ENCODE measurements at regions not wholly inside any gene's neighbourhood (a gene's known extent, or its start where the extent isn't known, plus 50 kb on each side); places are given as distances from the start of the nearest gene placed in this dataset.

DNA sequence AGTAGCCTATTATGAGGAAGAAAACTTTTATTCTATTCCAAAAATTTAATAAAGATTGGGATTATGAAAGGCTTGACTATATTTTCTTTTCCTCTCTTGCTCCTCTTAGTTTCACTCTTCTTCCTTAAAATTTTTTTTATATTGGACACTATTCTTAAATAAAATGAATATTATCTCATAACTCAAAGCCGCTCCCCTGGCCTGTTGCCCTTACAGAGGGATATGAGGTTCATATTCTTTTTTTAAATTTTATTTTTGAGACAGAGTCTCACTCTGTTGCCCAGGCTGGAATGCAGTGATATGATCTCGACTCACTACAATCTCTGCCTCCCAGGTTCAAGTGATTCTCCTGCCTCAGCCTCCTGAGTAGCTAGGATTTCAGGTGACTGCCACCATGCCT lies 106.8 kb upstream of the MPDZ start:
- Histone ChIP-seq H3K9ac (ENCODE audit: insufficient read depth in 1 of 2, low read depth in 2 of 2, low read length in 2 of 2) (no peak overlapping the region), H3K4me2 (ENCODE audit: insufficient read depth, low read length) (no peak overlapping the region), H4K20me1 (replicated peaks; ENCODE audit: control insufficient read depth, insufficient read depth, low read length) (no peaks in the 10 kb centered on the region), H3K36me3 (ENCODE audit: control insufficient read depth, insufficient read depth, low read length) (no peaks in the 10 kb centered on the region), H3K27me3 (ENCODE audit: control insufficient read depth in 2 of 2, insufficient read depth in 2 of 2, low read length in 2 of 2) (no peaks in the 10 kb centered on the region), H3K4me1 (replicated peaks in 1 of 2; ENCODE audit: control insufficient read depth in 2 of 2, insufficient read depth in 2 of 2, low read length in 2 of 2) (no peaks in the 10 kb centered on the region), H3K27ac (ENCODE audit: extremely low read depth, low read depth, low read length) (no peak overlapping the region), H3K4me3 (no peak overlapping the region), H3K9me3 (replicated peaks; ENCODE audit: control insufficient read depth, insufficient read depth, low read depth, low read length) (no peaks in the 10 kb centered on the region), H3K9me1 (ENCODE audit: control insufficient read depth, insufficient read depth, low read length) (no peaks in the 10 kb centered on the region), H2AFZ (ENCODE audit: low read depth, low read length) (no peak overlapping the region), H3K79me2 (ENCODE audit: control insufficient read depth, insufficient read depth, low read length) (no peaks in the 10 kb centered on the region)
- POLR2A ChIA-PET = no interaction called here
- intact Hi-C loops (cut with micrococcal nuclease) = no loop called here
- CTCF ChIA-PET (ENCODE audit: low intra/inter-chr PET ratio) = no interaction called here
- in situ Hi-C loops (cut with MboI) = no loop called here
- BruUV-seq (replicated peaks) = no TSS peak
- ATAC-seq = no peak
- DNase-seq (ENCODE audit: extremely low read depth in 1 of 4, low spot score in 3 of 4) = no peak
- TF ChIP-seq PTBP1 (IDR thresholded peaks at IDR 0.05; ENCODE audit: low read depth, low read length) (no peak), GTF2E2 (tag; IDR thresholded peaks at IDR 0.05) (no peak), PYGO2 (tag; IDR thresholded peaks at IDR 0.05) (no peak), FOXJ2 (tag; IDR thresholded peaks at IDR 0.05) (no peak), GTF2A2 (tag; IDR thresholded peaks at IDR 0.05) (no peak), SIN3B (IDR thresholded peaks at IDR 0.05; ENCODE audit: low read depth) (no peak)
- no peak for FAIRE-seq
- 0% methylated on average over 2 of the region's 2 CpGs for WGBS (ENCODE audit: insufficient coverage, low coverage, missing lambda C conversion rate)

DNA sequence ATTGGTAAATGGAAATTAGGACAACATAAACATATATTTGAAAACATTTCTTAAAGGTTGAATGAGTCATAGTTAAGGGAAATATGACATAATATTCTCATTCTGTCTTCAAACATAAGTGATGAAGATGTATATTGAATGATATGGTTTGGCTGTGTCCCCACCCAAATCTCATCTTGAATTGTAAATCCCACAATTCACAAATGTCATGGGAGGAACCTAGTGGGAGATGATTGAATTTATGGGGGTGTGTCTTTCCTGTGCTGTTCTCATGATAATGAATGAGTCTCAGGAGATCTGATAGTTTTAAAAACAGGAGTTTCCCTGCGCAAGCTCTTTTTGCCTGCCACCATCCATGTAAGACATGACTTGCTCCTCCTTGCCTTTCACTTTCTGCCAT lies 104.4 kb upstream of the MPDZ start:
- intact Hi-C loops (cut with micrococcal nuclease) = no loop called here
- H3K9me1 ChIP-seq (ENCODE audit: control insufficient read depth, insufficient read depth, low read length) = no peaks in the 10 kb centered on the region
- no peaks in the 10 kb centered on the region for H3K36me3 ChIP-seq (ENCODE audit: control insufficient read depth, insufficient read depth, low read length)
- no peak overlapping the region for H3K4me3 ChIP-seq
- no peaks in the 10 kb centered on the region for H3K4me1 ChIP-seq (replicated peaks in 1 of 2; ENCODE audit: control insufficient read depth in 2 of 2, insufficient read depth in 2 of 2, low read length in 2 of 2)
- no peaks in the 10 kb centered on the region for H3K9me3 ChIP-seq (replicated peaks; ENCODE audit: control insufficient read depth, insufficient read depth, low read depth, low read length)
- BruUV-seq (replicated peaks) = no TSS peak
- no peak for DNase-seq (ENCODE audit: extremely low read depth in 1 of 4, low spot score in 3 of 4)
- in situ Hi-C loops (cut with MboI) = no loop called here
- WGBS (ENCODE audit: insufficient coverage, low coverage, missing lambda C conversion rate) = no CpG with 5 or more reads among the region's 1 CpG
- no peak overlapping the region for H3K27ac ChIP-seq (ENCODE audit: extremely low read depth, low read depth, low read length)
- FAIRE-seq = no peak
- H3K79me2 ChIP-seq (ENCODE audit: control insufficient read depth, insufficient read depth, low read length) = no peaks in the 10 kb centered on the region
- ChIA-PET CTCF (ENCODE audit: low intra/inter-chr PET ratio) (no interaction called here), POLR2A (no interaction called here)
- no peaks in the 10 kb centered on the region for H3K27me3 ChIP-seq (ENCODE audit: control insufficient read depth in 2 of 2, insufficient read depth in 2 of 2, low read length in 2 of 2)
- no peaks in the 10 kb centered on the region for H4K20me1 ChIP-seq (replicated peaks; ENCODE audit: control insufficient read depth, insufficient read depth, low read length)
- no peak overlapping the region for H3K9ac ChIP-seq (ENCODE audit: insufficient read depth in 1 of 2, low read depth in 2 of 2, low read length in 2 of 2)
- H2AFZ ChIP-seq (ENCODE audit: low read depth, low read length) = no peak overlapping the region
- no peak for ATAC-seq
- H3K4me2 ChIP-seq (ENCODE audit: insufficient read depth, low read length) = no peak overlapping the region
- TF ChIP-seq HDAC3 (IDR thresholded peaks at IDR 0.05; ENCODE audit: borderline replicate concordance, partially characterized antibody) = no peak
- no peak for TF ChIP-seq SAFB2 (IDR thresholded peaks at IDR 0.05; ENCODE audit: borderline replicate concordance, low read depth, low read length, severe bottlenecking)
- TF ChIP-seq, protein P1, sequence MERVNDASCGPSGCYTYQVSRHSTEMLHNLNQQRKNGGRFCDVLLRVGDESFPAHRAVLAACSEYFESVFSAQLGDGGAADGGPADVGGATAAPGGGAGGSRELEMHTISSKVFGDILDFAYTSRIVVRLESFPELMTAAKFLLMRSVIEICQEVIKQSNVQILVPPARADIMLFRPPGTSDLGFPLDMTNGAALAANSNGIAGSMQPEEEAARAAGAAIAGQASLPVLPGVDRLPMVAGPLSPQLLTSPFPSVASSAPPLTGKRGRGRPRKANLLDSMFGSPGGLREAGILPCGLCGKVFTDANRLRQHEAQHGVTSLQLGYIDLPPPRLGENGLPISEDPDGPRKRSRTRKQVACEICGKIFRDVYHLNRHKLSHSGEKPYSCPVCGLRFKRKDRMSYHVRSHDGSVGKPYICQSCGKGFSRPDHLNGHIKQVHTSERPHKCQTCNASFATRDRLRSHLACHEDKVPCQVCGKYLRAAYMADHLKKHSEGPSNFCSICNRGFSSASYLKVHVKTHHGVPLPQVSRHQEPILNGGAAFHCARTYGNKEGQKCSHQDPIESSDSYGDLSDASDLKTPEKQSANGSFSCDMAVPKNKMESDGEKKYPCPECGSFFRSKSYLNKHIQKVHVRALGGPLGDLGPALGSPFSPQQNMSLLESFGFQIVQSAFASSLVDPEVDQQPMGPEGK (CRISPR knock-in tag; IDR thresholded peaks at IDR 0.05; ENCODE audit: borderline replicate concordance) = no peak
- TF ChIP-seq TEAD2 (tag; IDR thresholded peaks at IDR 0.05) = no peak
- TF ChIP-seq, protein P2, sequence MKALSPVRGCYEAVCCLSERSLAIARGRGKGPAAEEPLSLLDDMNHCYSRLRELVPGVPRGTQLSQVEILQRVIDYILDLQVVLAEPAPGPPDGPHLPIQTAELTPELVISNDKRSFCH (CRISPR knock-in tag; IDR thresholded peaks at IDR 0.05) = no peak
- TF ChIP-seq, protein P2 (tag; IDR thresholded peaks at IDR 0.05) = no peak
- no peak for TF ChIP-seq DIDO1 (tag; IDR thresholded peaks at IDR 0.05; ENCODE audit: low read depth)

Data from K562 (cell line).